Activated T-helper 9 cell treated with anti-CD3 and anti-CD28 coated beads, Interleukin-2, amount 50 U/mL, for 16 hours (primary cell): ENCODE measurements at regions not wholly inside any gene's neighbourhood (a gene's known extent, or its start where the extent isn't known, plus 50 kb on each side); places are given as distances from the start of the nearest gene placed in this dataset.
"Not testable (repeated sequence)": the region's sequence is repeated elsewhere in the genome, so short reads cannot be mapped to it uniquely, and the experiment has no call there.

Experiments
- DNase-seq: peaks from one replicate; pipeline ENCODE4 v3.0.0-alpha.2; 2020; ENCODE audit warnings: low read depth

DNA sequence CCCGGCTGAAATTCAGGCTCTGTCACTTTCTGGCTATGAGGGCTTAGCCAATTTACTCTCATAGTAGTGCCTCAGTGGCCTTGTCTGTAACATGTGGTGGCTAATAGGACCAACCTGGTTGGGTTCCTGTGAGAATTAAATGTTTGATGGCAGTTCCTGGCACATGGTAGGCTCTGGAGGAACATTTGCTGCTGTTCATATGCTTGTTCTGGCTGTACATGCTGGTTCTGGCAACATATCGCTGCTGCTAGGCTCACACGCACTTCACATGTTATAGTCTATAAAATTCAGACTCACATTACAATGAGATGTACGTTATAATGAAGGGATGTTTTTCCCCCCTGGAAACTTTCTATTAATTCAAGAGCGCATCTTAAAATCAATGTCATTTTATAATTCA lies 417.7 kb upstream of the GYPC start:
- no peak for DNase-seq

DNA sequence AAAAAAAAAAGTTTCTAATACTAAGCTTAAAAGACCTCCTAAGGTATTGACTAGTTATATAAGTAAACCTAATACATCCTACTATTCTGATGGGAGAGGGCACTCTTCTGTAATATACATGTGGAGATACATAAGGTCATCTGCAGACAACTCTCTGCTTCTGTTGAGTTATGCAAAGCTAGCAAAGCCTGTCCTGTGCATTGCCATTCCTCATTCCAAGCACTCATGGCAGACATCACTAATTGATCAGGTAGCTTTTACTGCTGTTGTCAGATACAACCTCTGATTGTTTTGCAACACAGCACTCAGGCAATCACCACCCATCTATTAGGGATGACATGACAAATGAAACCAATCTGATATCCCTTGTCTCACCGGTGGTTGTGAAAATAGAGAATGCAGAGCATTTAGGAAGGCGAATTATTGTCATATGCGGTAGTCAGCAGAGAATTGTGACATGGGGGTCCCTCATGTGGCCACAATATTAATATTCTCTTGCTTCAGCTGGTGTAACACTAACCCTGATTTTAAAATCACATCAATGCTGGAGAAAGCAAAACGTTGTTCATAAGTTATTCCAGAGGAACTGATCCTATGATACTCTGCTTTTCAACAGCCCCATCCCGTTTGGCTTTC lies 416.5 kb upstream of the GYPC start:
- no peak for DNase-seq

DNA sequence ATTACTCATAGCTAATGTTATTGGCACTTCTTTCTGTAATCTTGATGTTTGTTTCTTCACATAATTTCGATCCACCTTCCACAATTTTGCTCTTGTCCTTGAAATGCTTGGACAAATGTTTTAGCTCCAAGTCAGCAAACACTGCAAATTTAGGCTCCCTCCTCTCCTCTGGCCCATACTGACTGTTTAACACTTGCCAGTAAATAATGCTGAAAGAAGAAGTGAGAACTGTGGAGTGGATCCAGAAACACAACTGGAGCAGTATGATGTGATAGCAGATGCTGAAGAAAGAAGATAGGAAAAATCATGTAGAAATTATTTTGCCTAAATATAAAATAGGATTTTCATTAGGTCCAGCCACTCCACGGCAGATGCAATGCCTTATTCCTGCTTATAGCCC lies 415.0 kb upstream of the GYPC start:
- no peak for DNase-seq

DNA sequence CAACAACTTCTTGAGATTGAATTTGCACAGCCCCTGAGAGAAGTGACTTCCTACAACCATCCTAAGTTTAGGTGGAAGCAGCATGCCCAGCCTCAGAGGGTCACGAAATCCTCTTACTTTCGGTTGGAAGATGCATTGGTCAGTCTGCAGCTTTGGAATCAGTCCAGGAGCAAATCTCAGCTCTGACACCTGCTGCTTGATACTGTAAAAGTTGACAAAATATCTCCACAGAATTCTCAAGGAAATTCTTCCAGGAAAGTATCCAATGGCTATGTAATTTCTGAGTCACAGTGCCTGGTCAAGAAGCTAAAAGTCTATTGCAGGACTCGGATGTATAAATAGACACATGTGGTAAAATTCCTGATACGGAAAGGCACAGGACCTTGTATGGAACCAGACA lies 414.5 kb upstream of the GYPC start:
- no peak for DNase-seq

DNA sequence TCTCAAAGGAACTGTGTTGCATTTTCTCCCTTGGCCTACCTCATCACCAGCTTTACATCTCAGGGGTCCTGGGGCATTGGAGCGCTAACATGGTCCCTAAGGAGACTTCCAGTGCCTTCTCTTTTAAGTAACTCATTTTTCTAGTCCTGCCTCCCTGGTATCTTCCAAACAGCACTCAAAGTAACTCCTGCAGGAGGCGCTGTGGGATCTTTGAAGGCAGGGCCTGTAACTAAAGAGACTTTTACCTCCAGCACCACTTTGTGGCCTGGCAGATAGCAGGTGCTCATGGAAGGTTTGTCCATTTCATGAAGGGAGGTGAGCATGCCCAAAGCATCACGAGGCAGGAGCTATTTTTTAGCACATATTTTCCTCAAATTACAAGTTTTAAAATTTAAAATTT lies 411.0 kb upstream of the GYPC start:
- DNase-seq, result no peak

DNA sequence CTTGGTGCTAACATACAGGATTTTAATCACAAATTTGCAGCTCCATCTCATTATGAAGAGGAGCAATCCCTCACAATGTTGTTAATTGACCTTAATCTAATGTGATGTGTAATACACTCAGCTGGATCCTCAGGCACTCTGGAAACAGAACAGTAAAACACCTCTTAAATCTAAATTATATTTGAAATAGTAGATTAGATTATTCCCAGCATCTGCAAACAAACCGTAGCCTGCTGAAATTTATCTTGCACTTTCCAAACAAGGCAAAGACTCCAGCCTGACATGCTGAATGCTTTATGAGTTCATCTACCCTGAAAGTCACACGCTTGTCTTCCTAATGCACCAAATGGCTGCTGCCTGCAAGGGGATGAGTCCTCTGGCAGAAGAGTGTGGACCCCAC lies 402.3 kb upstream of the GYPC start:
- no peak for DNase-seq

DNA sequence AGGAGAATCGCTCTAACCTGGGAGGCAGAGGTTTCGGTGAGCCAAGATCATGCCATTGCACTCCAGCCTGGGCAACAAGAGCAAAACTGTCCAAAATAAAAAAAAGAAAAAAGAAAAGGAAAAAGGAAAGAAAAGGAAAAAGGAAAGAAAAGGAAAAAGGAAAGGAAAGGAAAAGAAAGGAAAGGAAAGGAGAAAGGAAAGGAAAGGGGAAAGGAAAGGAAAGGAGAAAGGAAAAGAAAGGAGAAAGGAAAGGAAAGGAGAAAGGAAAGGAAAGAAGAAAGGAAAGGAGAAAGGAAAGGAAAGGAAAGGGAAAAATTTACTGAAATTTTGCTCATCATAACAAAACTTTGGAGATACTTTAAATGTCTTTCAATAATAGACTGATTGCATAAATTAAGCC lies 391.3 kb upstream of the GYPC start:
- DNase-seq, result no peak

DNA sequence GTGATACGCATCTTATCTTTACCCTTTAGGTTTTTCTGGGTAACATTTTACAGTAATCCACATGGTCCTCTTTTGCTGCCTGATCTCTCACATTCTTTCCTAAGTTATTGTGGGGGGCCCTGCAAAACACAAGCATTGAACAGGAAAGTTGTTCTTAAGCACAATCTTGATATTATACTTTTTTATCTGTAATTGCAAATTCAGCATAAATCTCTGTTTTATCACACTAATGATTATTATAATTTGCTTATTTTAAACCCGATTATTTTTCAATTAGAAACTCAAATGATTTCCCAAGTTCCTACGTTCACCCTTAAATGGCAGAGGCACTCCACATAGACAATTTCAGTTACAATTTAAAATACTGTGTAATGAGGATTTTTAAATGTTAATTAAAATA lies 386.0 kb upstream of the GYPC start:
- no peak for DNase-seq

DNA sequence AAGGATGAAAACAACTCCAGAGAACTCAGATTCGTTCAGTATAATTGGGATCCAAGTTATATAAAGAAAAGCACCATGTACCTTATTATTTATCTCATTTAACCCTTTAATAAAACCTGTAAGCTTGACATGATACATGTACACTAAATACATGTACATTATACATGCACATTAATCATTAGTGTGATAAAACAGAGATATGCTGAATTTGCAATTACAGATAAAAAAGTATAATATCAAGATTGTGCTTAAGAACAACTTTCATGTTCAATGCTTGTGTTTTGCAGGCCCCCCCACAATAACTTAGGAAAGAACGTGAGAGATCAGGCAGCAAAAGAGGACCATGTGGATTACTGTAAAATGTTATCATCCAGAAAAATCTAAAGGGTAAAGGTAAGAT lies 385.4 kb upstream of the GYPC start:
- DNase-seq, result no peak

DNA sequence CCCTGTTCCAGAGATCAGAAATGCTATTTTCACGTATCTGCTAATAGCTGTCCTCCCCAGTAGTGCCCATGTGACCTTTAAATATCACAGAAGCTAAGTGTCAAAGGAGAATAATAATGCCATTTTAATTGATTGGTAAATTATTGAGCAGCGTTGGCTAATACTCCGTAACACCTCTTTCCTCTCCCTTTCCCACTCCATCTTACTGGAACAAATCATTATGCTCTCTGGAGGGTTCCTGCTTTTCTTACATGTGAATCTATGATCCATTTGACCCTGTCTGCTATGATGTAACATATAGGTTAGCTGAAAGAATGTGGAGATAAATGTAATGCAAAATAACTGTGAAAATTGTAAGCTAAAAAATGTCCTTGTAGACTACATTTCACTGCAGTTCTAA lies 383.6 kb upstream of the GYPC start:
- no peak for DNase-seq

DNA sequence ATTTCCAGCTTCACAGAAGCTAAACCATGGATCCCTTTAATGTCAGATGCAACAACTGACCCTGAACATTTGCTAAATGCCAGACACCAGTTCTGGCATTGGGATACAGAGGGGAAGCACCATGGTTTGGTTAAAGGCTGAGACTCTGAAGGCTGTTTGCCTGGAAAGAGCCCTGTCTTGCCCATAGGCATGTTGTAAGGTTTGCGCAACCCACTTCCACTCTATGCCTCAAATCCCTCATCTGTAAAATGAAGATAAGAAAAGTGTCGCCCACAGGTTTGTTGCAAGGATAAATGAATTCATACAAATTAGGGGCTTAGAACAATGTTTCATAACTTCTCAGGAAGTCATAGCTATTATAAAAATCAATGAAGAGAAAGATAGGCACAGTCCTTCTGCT lies 380.9 kb upstream of the GYPC start:
- DNase-seq, result no peak

DNA sequence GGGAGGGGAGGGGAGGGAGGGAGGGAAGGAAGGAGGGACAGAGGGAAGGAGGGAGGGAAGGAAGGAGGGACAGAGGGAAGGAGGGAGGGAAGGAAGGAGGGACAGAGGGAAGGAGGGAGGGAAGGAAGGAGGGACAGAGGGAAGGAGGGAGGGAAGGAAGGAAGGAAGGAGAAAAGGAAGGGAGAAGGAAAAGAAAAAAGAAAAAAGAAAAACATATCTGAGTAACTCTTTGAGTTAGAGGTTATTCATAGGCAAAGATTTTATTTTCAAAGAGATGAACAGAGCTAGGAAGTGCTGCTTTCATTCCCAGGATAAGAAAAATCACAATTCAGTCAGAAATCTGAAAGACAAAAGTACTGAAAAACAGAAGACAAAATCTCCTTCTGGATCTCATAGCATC lies 379.7 kb upstream of the GYPC start:
- DNase-seq, result not testable (repeated sequence)

DNA sequence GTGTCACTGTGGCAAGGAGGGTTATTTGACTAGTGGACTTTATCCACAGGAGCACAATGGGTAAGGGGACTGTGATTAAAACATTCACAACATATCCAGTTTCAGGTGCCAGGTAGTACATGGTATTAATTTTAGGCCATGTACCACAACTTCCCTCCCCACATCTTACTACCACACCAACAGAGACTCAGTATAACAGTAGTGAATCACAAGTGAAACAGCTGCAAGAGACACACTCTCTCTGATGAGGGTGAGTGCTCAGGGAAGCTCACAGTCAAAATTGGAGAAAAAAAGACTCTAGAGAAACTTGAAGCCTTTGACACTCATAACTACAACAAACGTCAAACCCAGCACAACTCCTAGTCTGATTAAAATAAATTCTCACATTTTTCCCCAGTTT lies 367.6 kb upstream of the GYPC start:
- no peak for DNase-seq

DNA sequence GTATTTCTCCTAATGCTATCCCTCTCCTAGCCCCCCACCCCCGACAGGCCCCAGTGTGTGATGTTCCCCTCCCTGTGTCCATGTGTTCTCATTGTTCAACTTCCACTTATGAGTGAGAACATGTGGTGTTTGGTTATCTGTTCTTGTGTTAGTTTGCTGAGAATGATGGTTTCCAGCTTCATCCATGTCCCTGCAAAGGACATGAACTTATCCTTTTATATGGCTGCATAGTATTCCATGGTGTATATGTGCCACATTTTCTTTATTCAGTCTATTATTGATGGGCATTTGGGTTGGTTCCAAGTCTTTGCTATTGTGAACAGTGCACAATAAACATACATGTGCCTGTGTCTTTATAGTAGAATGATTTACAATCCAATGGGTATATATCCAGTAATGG lies 362.0 kb upstream of the GYPC start:
- DNase-seq, result not testable (repeated sequence)

DNA sequence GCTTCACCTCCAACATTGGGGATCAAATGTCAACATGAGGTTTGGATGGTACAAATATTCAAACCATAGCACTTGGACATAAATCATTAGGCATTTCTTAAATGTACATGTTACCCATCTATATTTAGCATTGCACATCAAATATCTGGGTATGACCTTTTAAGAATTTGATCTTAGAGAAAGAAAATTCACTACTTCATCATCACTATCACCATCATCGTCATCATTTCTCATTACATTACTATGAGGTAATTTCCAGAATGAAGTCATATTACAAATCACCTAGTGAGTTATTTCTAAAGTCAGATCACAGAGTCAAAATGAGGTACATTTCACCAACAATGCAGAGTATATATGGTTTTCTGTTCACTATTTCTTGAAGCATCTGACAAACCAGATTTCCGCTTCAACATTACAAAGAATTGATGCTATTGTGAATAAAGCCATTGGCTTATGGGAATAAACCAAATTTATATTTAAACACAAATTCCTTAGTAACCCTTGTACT lies 356.4 kb upstream of the GYPC start:
- DNase-seq, result no peak

DNA sequence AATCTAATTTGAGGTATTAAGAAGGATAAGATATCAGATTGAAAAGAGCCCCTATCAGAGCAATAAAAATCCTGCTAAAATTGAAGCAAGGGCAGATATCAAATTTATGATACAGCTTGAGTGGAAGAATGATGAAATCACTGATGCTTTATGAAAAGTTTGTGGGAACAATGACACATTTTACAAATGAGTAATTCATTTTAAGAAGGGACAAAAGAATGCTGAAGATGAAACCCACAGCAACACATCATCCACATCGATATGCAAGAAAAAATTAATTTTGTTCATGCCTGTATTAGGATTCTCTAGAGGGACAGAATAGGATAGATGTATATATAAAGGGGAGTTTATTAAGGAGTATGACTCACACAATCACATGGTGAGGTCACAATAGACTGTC lies 355.6 kb upstream of the GYPC start:
- no peak for DNase-seq

DNA sequence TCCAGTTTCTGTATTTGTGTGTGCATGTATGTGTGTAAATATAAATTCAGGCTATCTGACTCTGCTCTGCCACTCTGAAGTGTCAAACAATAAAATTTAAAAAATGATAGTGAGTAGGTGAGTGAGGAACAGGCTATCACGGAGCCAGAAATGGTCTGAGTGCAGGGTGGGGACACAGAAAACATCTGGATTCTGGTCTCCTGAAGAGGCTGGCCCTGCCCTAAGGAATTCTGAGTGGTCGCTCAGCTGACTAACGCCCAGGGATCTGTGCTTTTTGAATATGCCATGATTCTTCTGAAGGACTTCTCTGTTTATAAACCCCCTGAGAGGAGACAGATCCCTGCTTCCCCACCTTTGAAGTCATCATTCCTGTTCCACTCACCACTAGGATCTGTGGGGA lies 353.9 kb upstream of the GYPC start:
- no peak for DNase-seq

DNA sequence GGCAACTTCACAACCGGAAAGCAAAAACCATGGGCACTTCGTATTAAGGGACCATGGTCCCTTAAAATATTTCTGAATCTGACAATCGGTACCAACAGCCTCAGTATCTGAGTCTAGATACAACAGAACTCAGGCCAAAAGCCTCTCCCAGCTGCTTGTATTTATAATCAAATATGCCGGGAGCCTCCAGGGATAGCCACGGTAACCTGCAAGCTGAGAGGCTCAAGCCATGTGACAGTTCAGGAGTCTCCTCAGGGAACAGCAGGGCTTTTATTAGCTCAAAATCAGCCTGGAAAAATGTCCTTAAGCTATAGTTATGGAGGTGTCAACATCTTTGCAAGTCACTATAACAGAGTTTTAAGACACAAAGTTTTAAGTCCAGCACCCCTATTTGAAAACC lies 352.8 kb upstream of the GYPC start:
- no peak for DNase-seq

DNA sequence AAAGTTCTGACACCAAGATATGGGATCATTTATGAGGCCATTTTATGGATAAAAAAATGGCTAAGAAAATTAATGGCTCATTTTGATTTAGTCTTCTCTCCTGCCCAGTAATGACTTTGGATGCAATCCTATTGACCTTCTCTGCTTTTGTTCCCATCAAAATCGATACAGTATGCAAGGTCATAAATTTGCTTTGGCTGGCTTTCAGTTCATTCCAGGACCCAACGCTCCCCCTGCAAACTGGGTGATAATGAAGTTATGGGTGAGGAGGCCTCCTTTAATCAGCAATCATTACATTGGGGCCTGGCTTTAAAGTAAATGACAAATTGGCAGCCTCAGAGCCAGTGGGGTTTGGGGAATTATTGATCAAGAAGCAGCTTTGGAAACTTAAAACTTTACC lies 351.8 kb upstream of the GYPC start:
- DNase-seq, result no peak

DNA sequence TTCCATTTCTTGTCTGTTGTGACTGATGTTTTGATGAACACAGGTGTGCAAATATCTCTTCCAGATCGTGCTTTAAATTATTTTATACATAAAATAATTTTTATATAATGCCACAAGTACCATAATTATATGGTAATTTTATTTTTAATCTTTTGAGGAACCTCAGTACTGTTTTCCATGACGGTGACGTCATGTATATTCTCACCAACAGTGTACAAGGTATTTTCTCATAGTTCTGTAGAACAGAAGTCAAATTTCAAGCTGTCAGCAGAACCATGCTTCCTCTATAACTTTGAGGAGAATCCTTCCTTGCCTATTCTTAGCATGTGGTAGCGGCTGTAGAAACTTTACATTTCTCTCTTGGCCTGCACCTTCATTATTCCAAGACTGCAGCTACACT lies 349.4 kb upstream of the GYPC start:
- no peak for DNase-seq

DNA sequence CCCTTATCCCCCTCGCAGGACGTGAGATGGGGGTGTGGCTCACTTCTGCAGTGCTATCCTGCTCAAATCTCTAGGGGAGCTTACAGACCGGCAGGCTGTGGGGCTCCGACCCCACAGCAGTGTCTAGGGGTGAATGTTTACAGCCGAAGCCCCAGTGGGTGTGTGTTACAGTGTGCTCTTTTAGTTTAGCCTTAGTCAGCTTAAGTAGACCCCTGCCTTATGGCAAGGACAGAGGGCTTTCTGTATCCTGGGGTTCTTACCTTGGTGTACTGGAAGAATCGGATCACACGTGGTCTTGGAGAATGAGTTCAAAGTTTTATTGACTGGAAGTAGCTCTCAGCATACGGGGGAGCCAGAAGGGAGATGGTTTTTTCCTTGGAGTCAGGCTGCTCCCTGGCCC lies 348.2 kb upstream of the GYPC start:
- DNase-seq, result no peak

DNA sequence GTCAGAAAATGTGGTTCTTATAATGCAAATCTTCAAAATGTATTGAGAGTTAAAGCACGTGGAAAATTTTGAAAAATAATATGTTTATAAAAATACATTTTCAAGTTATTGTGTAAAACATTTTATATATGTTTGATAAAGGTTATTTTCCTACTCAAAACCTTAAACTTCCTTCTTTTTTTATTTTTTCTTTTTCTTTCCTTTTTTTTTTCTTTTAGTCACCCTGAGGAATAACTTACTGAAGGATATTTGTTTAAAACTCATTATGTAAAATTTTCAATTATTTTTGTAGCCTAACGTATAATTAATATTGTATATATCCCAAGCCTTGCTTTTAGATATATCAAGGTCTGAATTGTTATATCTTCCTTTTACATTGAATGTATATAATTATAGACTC lies 346.8 kb upstream of the GYPC start:
- DNase-seq, result no peak

DNA sequence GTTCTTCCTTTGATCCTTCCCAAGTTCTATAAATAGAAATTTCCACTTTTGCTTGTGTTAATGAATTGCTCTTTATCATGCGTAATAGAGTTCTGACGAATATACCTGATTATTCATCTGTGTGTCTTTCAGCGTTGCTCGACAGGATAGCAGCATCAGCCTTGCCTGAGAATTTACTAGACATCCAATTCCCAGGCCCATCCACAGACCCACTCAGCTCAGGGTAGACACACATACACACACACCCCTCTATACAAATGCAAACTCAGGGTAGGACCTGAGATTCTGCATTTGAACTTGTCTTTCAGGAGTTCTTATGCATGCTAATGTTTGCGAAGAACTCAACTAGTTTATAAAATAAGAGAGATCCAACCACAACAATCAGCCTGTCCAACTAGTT lies 343.4 kb upstream of the GYPC start:
- DNase-seq, result no peak

DNA sequence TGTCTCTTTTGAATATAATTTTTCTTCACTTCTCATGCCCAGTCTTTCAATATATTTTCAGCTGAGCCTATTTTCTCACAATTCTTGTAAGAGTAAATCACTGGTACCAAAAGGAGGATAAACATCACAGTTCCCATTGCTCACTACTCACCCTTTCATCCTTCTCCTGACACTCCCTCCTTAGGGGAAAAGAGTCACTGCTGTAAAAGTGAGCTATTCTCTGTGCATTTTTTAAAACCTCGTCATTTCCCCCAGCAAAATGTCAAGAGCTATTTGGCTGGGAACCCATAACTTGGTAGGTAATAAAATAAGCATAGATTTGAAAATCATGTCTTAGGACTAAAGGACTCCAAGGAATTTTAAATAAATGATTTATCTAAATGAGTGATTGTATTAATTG lies 340.1 kb upstream of the GYPC start:
- DNase-seq, result no peak
